ENCODE measurements at regions not wholly inside any gene's neighbourhood (a gene's known extent, or its start where the extent isn't known, plus 50 kb on each side); places are given as distances from the start of the nearest gene placed in this dataset.

- TF ChIP-seq, protein P1, sequence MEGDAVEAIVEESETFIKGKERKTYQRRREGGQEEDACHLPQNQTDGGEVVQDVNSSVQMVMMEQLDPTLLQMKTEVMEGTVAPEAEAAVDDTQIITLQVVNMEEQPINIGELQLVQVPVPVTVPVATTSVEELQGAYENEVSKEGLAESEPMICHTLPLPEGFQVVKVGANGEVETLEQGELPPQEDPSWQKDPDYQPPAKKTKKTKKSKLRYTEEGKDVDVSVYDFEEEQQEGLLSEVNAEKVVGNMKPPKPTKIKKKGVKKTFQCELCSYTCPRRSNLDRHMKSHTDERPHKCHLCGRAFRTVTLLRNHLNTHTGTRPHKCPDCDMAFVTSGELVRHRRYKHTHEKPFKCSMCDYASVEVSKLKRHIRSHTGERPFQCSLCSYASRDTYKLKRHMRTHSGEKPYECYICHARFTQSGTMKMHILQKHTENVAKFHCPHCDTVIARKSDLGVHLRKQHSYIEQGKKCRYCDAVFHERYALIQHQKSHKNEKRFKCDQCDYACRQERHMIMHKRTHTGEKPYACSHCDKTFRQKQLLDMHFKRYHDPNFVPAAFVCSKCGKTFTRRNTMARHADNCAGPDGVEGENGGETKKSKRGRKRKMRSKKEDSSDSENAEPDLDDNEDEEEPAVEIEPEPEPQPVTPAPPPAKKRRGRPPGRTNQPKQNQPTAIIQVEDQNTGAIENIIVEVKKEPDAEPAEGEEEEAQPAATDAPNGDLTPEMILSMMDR (conservative IDR thresholded peaks at IDR 0.05; ENCODE audit: low read length) = no peak
- no peak for TF ChIP-seq EZH2phosphoT487 (IDR thresholded peaks at IDR 0.05; ENCODE audit: borderline replicate concordance, low read depth, low read length)
Observed at GRCh38 chr15:39172380-39173281, 408.2 kb upstream of the THBS1 start.

Measured in OCI-LY7 (cell line).